ENCODE measurements at regions not wholly inside any gene's neighbourhood (a gene's known extent, or its start where the extent isn't known, plus 50 kb on each side); places are given as distances from the start of the nearest gene placed in this dataset.

- Histone ChIP-seq H3K27me3 (replicated peaks; ENCODE audit: insufficient read depth, low read length) (no peaks in the 10 kb centered on the region), H4K20me1 (ENCODE audit: insufficient read depth, low read length) (no peaks in the 10 kb centered on the region), H3K4me1 (ENCODE audit: low read length) (no peaks in the 10 kb centered on the region), H3K9me3 (replicated peaks; ENCODE audit: insufficient read depth, low read length) (no peaks in the 10 kb centered on the region), H3K36me3 (replicated peaks; ENCODE audit: insufficient read depth, low read length) (no peaks in the 10 kb centered on the region), H3K9ac (ENCODE audit: low read length) (no peak overlapping the region), H3K79me2 (ENCODE audit: low read length) (no peaks in the 10 kb centered on the region), H3K4me2 (ENCODE audit: low read depth, low read length) (no peak overlapping the region), H2AFZ (ENCODE audit: low read length) (no peak overlapping the region), H3K27ac (ENCODE audit: low read length) (no peak overlapping the region), H3K9me2 (replicated peaks; ENCODE audit: insufficient read depth, low read length) (no peaks in the 10 kb centered on the region), H3F3A (ENCODE audit: insufficient read depth, low read length) (no peaks in the 10 kb centered on the region), H3K4me3 (ENCODE audit: low read length) (no peak overlapping the region)
- no peak for TF ChIP-seq EZH2 (optimal IDR thresholded peaks at IDR 0.05; ENCODE audit: low read depth, low read length)
- TF ChIP-seq EZH2phosphoT487 (IDR thresholded peaks at IDR 0.05; ENCODE audit: low read length) = no peak
- TF ChIP-seq CTCF (IDR thresholded peaks at IDR 0.05; ENCODE audit: low read length) = no peak
- no peak for DNase-seq
Measured at GRCh38 chr10:64210211-64210610, 689.0 kb downstream of the REEP3 start.

DNA sequence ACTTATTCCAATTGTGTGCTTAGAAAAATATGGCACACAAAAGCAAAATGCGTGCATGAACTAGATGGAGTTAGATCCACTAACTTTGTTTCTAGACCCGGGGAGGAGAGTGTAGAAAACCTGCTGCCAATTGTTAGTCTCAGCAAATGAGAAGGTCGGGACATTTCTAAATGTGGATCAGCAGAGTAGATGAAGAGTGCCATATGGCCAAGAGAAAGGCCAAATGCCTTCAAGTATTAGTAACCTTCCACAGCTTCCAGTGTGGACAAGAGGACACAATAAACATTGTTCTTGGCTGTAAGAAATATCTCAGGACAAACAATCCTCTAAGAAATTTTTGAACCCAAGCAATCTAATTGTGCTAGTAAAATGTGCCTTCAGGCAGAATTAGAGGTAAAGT is 690.3 kb downstream of the REEP3 start:
- Histone ChIP-seq H3K36me3 (replicated peaks; ENCODE audit: insufficient read depth, low read length) (no peaks in the 10 kb centered on the region), H3K9ac (ENCODE audit: low read length) (no peak overlapping the region), H3K9me3 (replicated peaks; ENCODE audit: insufficient read depth, low read length) (no peaks in the 10 kb centered on the region), H3K27me3 (replicated peaks; ENCODE audit: insufficient read depth, low read length) (no peaks in the 10 kb centered on the region), H3K4me3 (ENCODE audit: low read length) (no peak overlapping the region), H3K9me2 (replicated peaks; ENCODE audit: insufficient read depth, low read length) (no peaks in the 10 kb centered on the region), H3F3A (ENCODE audit: insufficient read depth, low read length) (no peaks in the 10 kb centered on the region), H2AFZ (ENCODE audit: low read length) (no peak overlapping the region), H3K4me1 (ENCODE audit: low read length) (no peaks in the 10 kb centered on the region), H4K20me1 (ENCODE audit: insufficient read depth, low read length) (no peaks in the 10 kb centered on the region), H3K79me2 (ENCODE audit: low read length) (no peaks in the 10 kb centered on the region), H3K4me2 (ENCODE audit: low read depth, low read length) (no peak overlapping the region), H3K27ac (ENCODE audit: low read length) (no peak overlapping the region)
- no peak for DNase-seq
- no peak for TF ChIP-seq CTCF (IDR thresholded peaks at IDR 0.05; ENCODE audit: low read length)
- no peak for TF ChIP-seq EZH2phosphoT487 (IDR thresholded peaks at IDR 0.05; ENCODE audit: low read length)
- no peak for TF ChIP-seq EZH2 (optimal IDR thresholded peaks at IDR 0.05; ENCODE audit: low read depth, low read length)

DNA sequence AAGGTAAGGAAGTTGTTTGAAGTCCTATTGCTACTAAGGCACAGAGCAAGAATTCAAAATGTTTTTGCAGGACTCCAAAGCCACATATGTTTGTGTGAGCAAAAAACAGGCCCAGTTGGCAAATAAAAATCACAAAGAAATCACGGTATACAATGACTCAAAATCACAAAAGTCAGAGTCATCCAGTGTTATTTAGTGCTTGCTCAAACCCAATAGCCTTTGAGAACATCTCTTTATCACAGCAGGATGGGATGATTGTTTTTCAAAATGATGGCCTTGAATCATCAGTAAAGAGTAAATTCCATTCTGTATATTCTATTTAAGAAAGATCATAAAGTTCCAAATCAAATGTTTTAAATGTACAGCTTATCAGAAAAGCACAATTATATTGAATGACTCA is 693.9 kb downstream of the REEP3 start:
- Histone ChIP-seq H2AFZ (ENCODE audit: low read length) (no peak overlapping the region), H3K4me1 (ENCODE audit: low read length) (no peaks in the 10 kb centered on the region), H3K36me3 (replicated peaks; ENCODE audit: insufficient read depth, low read length) (no peaks in the 10 kb centered on the region), H3K27me3 (replicated peaks; ENCODE audit: insufficient read depth, low read length) (no peaks in the 10 kb centered on the region), H4K20me1 (ENCODE audit: insufficient read depth, low read length) (no peaks in the 10 kb centered on the region), H3K4me3 (ENCODE audit: low read length) (no peak overlapping the region), H3K27ac (ENCODE audit: low read length) (no peak overlapping the region), H3K9ac (ENCODE audit: low read length) (no peak overlapping the region), H3K79me2 (ENCODE audit: low read length) (no peaks in the 10 kb centered on the region), H3K9me3 (replicated peaks; ENCODE audit: insufficient read depth, low read length) (no peaks in the 10 kb centered on the region), H3K9me2 (replicated peaks; ENCODE audit: insufficient read depth, low read length) (no peaks in the 10 kb centered on the region), H3F3A (ENCODE audit: insufficient read depth, low read length) (no peaks in the 10 kb centered on the region), H3K4me2 (ENCODE audit: low read depth, low read length) (no peak overlapping the region)
- TF ChIP-seq EZH2 (optimal IDR thresholded peaks at IDR 0.05; ENCODE audit: low read depth, low read length) (no peak), EZH2phosphoT487 (IDR thresholded peaks at IDR 0.05; ENCODE audit: low read length) (no peak), CTCF (IDR thresholded peaks at IDR 0.05; ENCODE audit: low read length) (no peak)
- DNase-seq = no peak

Measured in MM.1S (cell line).